Activated naive CD8-positive, alpha-beta T cell treated with anti-CD3 and anti-CD28 coated beads, Interleukin-2, amount 50 U/mL, for 24 hours (primary cell): ENCODE measurements at regions not wholly inside any gene's neighbourhood (a gene's known extent, or its start where the extent isn't known, plus 50 kb on each side); places are given as distances from the start of the nearest gene placed in this dataset.
"Not testable (repeated sequence)": the region's sequence is repeated elsewhere in the genome, so short reads cannot be mapped to it uniquely, and the experiment has no call there.

ENCODE experiments used
- ATAC-seq: fragments of 150-1000 bp; cut with Tn5 transposase; one replicate; pipeline ENCODE4 v1.10.0; 2021
- DNase-seq: peaks from one replicate; pipeline ENCODE4 v3.0.0; 2021
- H3K27ac Mint-ChIP-seq: one replicate; pipeline ENCODE4 v1.8.0; 2021; ENCODE audit warnings: mild to moderate bottlenecking, mixed read lengths
- H3K27me3 Mint-ChIP-seq: one replicate; pipeline ENCODE4 v1.8.0; 2021; ENCODE audit warnings: mixed read lengths
- H3K36me3 Mint-ChIP-seq: one replicate; pipeline ENCODE4 v1.8.0; 2021; ENCODE audit warnings: low read depth, mixed read lengths
- H3K4me1 Mint-ChIP-seq: one replicate; pipeline ENCODE4 v1.8.0; 2021; ENCODE audit warnings: mixed read lengths
- H3K4me3 Mint-ChIP-seq: one replicate; pipeline ENCODE4 v1.8.0; 2021; ENCODE audit warnings: mild to moderate bottlenecking, moderate library complexity, mixed read lengths
- H3K9me3 Mint-ChIP-seq: one replicate; pipeline ENCODE4 v1.8.0; 2021; ENCODE audit warnings: mixed read lengths

- not testable (repeated sequence) for H3K27me3 Mint-ChIP-seq, H3K9me3 Mint-ChIP-seq, H3K4me1 Mint-ChIP-seq, ATAC-seq, DNase-seq, H3K4me3 Mint-ChIP-seq, H3K36me3 Mint-ChIP-seq, H3K27ac Mint-ChIP-seq
These were observed 395.6 kb upstream of the MGMT start for GRCh38 chr10:129071411-129071810.

- Mint-ChIP-seq H3K4me3 (no peak overlapping the region), H3K36me3 (no peaks in the 10 kb centered on the region), H3K27ac (no peak overlapping the region), H3K9me3 (peaks cover 3% of the 10 kb centered on the region), H3K27me3 (no peaks in the 10 kb centered on the region), H3K4me1 (peaks cover 5% of the 10 kb centered on the region)
- DNase-seq (no peak), ATAC-seq (no peak)
These were observed 392.1 kb upstream of the MGMT start for GRCh38 chr10:129074939-129075338.

DNA sequence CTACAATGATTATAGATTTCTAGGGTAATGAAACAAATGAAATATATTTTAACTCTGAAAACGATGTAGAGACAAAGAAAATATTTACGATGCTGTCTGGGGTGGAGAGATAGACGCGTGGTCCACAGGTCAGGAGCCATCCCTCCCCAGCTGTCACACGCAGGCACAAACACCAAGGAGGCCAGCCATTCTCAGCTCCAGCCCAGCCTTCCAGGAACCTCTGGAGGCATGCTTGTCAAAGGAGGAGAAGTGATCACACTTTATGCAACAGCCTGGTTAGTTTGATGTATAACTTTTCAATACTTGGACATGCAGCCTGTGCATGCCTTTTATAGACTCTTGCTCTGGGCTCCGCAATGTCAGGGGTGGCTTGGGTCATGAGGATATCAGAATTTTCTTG lies 391.5 kb upstream of the MGMT start:
- Mint-ChIP-seq H3K9me3 (peaks cover 9% of the 10 kb centered on the region), H3K27ac (no peak overlapping the region), H3K27me3 (peaks cover 4% of the 10 kb centered on the region), H3K4me3 (no peak overlapping the region), H3K4me1 (peaks cover 5% of the 10 kb centered on the region), H3K36me3 (no peaks in the 10 kb centered on the region)
- ATAC-seq (no peak), DNase-seq (no peak)

DNA sequence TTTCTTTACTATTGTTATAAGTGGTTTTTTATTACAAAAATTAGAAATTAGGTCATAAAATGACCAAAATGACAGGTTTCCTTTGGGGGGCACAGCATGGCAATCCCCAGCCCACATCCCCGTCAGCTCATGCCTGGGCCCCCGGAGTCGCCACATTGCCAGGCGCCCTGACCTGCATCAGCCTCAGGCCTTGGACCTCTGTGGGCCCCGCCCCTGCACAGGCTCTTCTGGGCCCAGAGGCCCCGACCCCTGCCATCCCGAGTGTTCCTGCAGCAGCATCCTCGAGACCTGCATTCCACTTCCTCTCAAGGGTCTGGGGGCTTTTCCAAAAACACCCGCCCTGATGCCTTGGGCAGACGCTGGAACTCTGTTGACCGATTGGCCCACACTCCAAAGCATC lies 391.1 kb upstream of the MGMT start:
- H3K9me3 Mint-ChIP-seq: peaks cover 13% of the 10 kb centered on the region
- DNase-seq: no peak

GRCh38 chr10:129078346-129078745 lies 388.7 kb upstream of the MGMT start:
- no peak for DNase-seq
- no peaks in the 10 kb centered on the region for H3K36me3 Mint-ChIP-seq
- peaks cover 4% of the 10 kb centered on the region for H3K27me3 Mint-ChIP-seq
- H3K4me1 Mint-ChIP-seq: no peaks in the 10 kb centered on the region
- H3K27ac Mint-ChIP-seq: no peak overlapping the region
- peaks cover 13% of the 10 kb centered on the region for H3K9me3 Mint-ChIP-seq
- no peak for ATAC-seq
- H3K4me3 Mint-ChIP-seq: no peak overlapping the region

More for the DNA sequence above, 391.1 kb upstream of the MGMT start:
- H3K36me3 Mint-ChIP-seq: no peaks in the 10 kb centered on the region
- ATAC-seq: no peak
- no peak overlapping the region for H3K27ac Mint-ChIP-seq
- no peak overlapping the region for H3K4me3 Mint-ChIP-seq
- H3K4me1 Mint-ChIP-seq: peaks cover 5% of the 10 kb centered on the region
- peaks cover 4% of the 10 kb centered on the region for H3K27me3 Mint-ChIP-seq

- Mint-ChIP-seq H3K36me3 (no peaks in the 10 kb centered on the region), H3K4me1 (no peaks in the 10 kb centered on the region), H3K9me3 (peaks cover 13% of the 10 kb centered on the region)
These were observed 388.3 kb upstream of the MGMT start for GRCh38 chr10:129078746-129079145.

GRCh38 chr10:129079705-129080104 lies 387.3 kb upstream of the MGMT start:
- ATAC-seq (no peak), DNase-seq (no peak)
- peaks cover 17% of the 10 kb centered on the region for H3K9me3 Mint-ChIP-seq
- H3K27ac Mint-ChIP-seq: no peak overlapping the region
- no peak overlapping the region for H3K4me3 Mint-ChIP-seq
- no peaks in the 10 kb centered on the region for H3K36me3 Mint-ChIP-seq
- H3K4me1 Mint-ChIP-seq: no peaks in the 10 kb centered on the region
- peaks cover 4% of the 10 kb centered on the region for H3K27me3 Mint-ChIP-seq

More at GRCh38 chr10:129078746-129079145, 388.3 kb upstream of the MGMT start:
- ATAC-seq (no peak), DNase-seq (no peak)
- H3K27ac Mint-ChIP-seq: no peak overlapping the region
- no peak overlapping the region for H3K4me3 Mint-ChIP-seq
- peaks cover 4% of the 10 kb centered on the region for H3K27me3 Mint-ChIP-seq

DNA sequence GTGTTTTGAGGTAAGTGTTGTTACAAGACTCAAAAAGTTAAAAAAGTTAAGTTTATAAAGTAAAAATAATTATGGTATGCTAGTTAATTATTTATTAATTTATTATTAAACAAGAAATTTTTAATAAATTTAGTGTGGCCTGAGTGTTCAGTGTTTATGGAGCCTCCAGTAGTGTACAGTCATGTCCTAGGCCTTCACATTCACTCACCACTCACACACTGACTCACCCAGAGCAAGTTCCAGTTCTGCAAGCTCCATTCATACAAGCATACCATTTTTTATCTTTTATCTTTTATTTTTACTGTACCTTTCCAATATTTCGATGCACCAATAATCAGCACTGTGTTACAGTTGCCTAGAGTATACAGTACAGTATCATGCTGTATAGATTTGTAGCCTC lies 381.2 kb upstream of the MGMT start:
- ATAC-seq: no peak
- Mint-ChIP-seq H3K4me1 (no peaks in the 10 kb centered on the region), H3K27me3 (no peaks in the 10 kb centered on the region), H3K4me3 (no peak overlapping the region), H3K9me3 (peaks cover 8% of the 10 kb centered on the region), H3K36me3 (no peaks in the 10 kb centered on the region), H3K27ac (no peak overlapping the region)
- DNase-seq: no peak

- Mint-ChIP-seq H3K4me3 (no peak overlapping the region), H3K4me1 (no peaks in the 10 kb centered on the region), H3K27me3 (no peaks in the 10 kb centered on the region), H3K9me3 (peaks cover 3% of the 10 kb centered on the region), H3K27ac (no peak overlapping the region), H3K36me3 (no peaks in the 10 kb centered on the region)
- DNase-seq: no peak
- ATAC-seq: no peak
These were observed 377.7 kb upstream of the MGMT start for GRCh38 chr10:129089341-129089740.

DNA sequence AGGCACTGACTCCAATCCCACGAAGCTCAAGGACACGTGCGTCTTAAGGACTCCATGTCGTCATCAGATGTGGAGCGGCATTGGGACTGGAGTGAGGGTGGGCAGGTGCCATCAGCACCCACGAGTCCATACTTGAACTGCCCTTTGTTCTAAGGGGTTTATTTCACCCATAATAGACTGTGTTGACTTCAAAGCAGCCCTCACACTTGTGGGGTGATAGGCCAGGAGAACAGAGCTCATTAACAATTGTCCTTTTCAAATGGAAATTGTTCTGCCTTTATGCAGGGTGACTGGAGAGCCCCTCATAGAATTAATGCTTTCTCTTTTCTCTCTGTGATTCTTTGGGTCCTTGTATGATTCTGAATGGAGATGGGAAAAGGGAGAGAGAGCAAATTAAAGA lies 376.9 kb upstream of the MGMT start:
- no peaks in the 10 kb centered on the region for H3K9me3 Mint-ChIP-seq
- no peak for ATAC-seq
- H3K4me1 Mint-ChIP-seq: no peaks in the 10 kb centered on the region
- no peak for DNase-seq
- H3K36me3 Mint-ChIP-seq: no peaks in the 10 kb centered on the region
- H3K4me3 Mint-ChIP-seq: no peak overlapping the region
- no peaks in the 10 kb centered on the region for H3K27me3 Mint-ChIP-seq
- H3K27ac Mint-ChIP-seq: no peak overlapping the region

DNA sequence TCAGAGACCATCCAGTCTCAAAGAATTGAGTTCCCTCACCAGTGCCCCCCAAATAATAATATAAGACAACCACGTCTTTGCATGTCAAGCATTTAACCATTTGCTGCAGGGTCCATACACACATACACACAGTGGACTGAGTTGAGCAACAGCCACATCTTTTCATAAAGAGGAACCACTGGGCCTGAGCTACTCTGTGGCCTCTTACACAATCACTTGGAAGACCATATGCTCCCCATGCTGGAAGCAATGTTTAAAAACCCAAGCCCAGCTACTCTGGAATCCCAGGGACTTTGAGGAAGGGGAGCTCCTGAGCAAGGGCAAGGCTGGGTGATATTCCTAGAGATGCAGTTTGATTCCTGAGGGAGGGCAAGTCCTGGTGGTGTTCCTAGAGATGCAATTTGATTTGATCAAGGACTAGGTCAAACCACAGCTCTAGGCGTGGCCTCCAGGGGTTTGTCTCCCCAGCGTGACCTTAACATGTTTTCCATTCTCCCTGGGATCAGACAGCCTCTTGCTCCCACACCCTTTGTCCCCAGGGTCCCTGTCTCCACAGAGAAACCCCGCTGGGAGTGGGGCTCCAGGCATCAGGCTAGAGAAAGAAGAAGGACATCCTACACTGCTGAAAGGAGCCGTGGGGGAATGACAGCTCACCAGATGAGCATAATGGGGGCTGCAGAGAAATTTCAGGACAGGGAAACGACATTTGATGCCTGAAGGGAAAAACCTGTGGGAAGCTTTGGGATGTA lies 376.2 kb upstream of the MGMT start:
- H3K27me3 Mint-ChIP-seq: no peaks in the 10 kb centered on the region
- no peaks in the 10 kb centered on the region for H3K36me3 Mint-ChIP-seq
- DNase-seq (no peak), ATAC-seq (no peak)
- no peaks in the 10 kb centered on the region for H3K4me1 Mint-ChIP-seq
- no peaks in the 10 kb centered on the region for H3K9me3 Mint-ChIP-seq
- H3K4me3 Mint-ChIP-seq: no peak overlapping the region
- no peak overlapping the region for H3K27ac Mint-ChIP-seq

DNA sequence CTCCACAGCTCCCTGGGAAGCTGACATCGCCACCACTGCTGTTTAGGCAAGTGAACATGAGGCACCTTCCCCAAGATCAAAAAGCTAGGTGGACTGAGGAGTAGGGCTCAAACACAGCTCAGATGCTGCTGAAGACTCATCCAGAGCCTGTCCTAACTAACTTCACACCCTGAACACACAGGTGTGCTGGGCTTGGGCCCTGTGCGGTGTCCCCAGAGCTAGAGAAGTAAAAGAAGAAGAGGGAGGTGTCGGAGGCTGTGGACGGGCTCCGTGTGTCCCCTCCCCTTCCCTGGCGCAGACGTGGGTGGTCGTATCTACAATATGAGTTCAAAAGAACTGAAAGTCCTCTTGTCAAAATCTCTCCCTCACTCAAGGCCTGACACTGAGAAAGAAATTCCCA lies 373.4 kb upstream of the MGMT start:
- DNase-seq: no peak
- no peaks in the 10 kb centered on the region for H3K27me3 Mint-ChIP-seq
- no peaks in the 10 kb centered on the region for H3K9me3 Mint-ChIP-seq
- H3K4me3 Mint-ChIP-seq: no peak overlapping the region
- no peaks in the 10 kb centered on the region for H3K4me1 Mint-ChIP-seq
- no peaks in the 10 kb centered on the region for H3K36me3 Mint-ChIP-seq
- H3K27ac Mint-ChIP-seq: no peak overlapping the region
- no peak for ATAC-seq

DNA sequence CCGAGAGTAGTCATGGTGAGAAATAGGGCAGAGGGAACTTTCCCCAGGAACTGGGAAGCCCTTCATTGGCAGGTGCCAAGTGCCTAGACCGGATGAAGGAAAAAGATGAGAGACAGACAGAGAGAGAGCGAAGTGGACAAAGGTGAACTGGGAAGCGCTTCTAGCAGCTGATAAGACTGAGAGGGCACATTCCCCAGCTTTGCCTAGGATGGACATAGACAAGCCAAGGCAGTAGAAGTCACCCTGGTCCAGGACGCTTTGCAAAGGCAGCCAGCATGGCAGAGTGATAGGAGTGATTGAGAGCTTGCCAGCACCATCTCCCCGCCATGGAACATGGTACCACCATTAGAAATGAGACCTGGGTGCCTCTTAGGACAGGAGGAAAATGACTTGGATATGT lies 372.8 kb upstream of the MGMT start:
- Mint-ChIP-seq H3K4me3 (no peak overlapping the region), H3K9me3 (no peaks in the 10 kb centered on the region), H3K4me1 (no peaks in the 10 kb centered on the region), H3K27me3 (no peaks in the 10 kb centered on the region), H3K36me3 (no peaks in the 10 kb centered on the region), H3K27ac (no peak overlapping the region)
- no peak for DNase-seq
- ATAC-seq: no peak

DNA sequence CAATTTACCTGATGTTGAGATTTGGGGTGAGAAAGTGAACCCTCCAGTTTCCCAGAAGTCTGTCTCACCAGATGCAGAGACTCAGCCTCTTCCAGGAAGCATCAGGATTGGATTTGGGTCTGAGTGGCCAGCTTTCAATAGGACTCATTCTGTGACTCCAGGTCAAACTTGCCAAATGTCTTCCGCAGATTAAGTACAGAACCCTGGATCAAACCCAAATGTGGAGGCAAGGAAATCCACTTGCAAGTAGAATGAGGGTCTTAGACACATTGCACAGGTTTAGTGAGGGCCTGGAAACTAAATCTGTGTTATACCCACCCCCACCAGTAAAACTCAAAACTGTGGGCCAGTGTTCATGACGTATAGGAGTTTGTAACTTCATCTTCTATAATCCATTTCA lies 372.2 kb upstream of the MGMT start:
- Mint-ChIP-seq H3K36me3 (no peaks in the 10 kb centered on the region), H3K4me3 (no peak overlapping the region)
- no peak for ATAC-seq

DNA sequence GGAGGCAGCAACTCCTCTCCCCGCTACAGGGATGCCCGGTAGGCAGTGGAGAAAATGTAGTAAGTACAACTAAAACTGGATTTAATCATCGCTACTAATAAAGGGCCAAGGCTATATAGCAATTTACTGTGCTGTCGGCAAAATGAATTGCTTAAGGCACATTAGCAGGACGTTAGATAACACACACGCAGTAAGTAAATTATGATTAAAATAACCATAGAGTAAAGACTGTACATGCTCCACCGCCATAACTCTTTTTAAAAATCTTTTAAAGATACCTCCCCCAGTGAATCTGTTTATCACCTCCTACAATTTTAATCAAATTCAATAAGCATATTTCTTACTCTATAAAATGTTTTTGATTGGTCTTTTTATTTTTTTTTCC lies 371.4 kb upstream of the MGMT start:
- DNase-seq (no peak), ATAC-seq (no peak)
- no peaks in the 10 kb centered on the region for H3K36me3 Mint-ChIP-seq
- peaks cover 4% of the 10 kb centered on the region for H3K4me1 Mint-ChIP-seq
- H3K27ac Mint-ChIP-seq: no peak overlapping the region
- no peaks in the 10 kb centered on the region for H3K9me3 Mint-ChIP-seq
- no peaks in the 10 kb centered on the region for H3K27me3 Mint-ChIP-seq
- H3K4me3 Mint-ChIP-seq: no peak overlapping the region

More for the DNA sequence above, 372.2 kb upstream of the MGMT start:
- DNase-seq: no peak
- H3K4me1 Mint-ChIP-seq: no peaks in the 10 kb centered on the region
- no peaks in the 10 kb centered on the region for H3K9me3 Mint-ChIP-seq
- H3K27me3 Mint-ChIP-seq: no peaks in the 10 kb centered on the region
- H3K27ac Mint-ChIP-seq: no peak overlapping the region
